Astrocyte (in vitro differentiated cells and primary cell): ENCODE measurements at regions not wholly inside any gene's neighbourhood (a gene's known extent, or its start where the extent isn't known, plus 50 kb on each side); places are given as distances from the start of the nearest gene placed in this dataset.

Experiments
- EZH2 ChIP-seq: IDR thresholded peaks from 2 replicates; pipeline ENCODE4 v1.6.1; 2012; ENCODE audit warnings: mild to moderate bottlenecking, low read length, inconsistent platforms; ENCODE audit not compliant: insufficient read depth
- TF ChIP-seq, protein P1 (sequence below): IDR thresholded peaks from 2 replicates; pipeline ENCODE4 v1.5.1; 2011; ENCODE audit warnings: low read depth, mild to moderate bottlenecking, inconsistent platforms, low read length, moderate library complexity; ENCODE audit not compliant: insufficient read depth

DNA sequence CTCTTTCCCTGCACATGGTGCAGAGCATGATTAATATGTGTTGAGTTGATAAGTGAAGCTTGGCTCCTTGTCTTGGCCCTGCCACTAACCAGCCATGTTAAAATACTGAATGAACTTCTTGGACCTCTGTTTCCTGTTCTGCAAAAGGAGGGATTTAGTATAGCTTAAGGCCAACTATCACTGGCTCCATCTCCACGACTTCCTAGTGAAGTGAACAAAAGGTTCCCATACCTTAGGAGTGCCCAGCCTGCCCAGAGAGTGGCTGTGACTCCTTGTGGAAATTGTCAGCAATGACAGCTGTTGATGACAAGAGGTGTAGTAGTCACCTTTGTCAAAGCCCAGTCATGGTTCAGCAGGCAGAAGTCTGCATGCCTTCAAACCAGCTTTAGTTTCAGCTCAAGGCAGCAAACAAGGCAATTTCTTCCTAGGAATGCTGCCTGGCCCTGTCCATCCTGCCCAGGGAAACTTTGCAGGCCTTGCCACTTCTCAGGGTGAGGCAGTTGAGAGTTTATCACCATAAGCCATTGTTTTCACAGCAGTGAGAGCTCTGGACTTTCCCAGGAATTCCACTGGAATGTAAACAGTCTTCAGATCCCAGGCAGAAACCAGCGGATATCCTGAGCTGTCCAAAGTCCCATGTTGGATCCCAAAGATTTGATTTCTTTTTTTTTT lies 169.7 kb upstream of the TNFAIP3 start:
- TF ChIP-seq, protein P1, sequence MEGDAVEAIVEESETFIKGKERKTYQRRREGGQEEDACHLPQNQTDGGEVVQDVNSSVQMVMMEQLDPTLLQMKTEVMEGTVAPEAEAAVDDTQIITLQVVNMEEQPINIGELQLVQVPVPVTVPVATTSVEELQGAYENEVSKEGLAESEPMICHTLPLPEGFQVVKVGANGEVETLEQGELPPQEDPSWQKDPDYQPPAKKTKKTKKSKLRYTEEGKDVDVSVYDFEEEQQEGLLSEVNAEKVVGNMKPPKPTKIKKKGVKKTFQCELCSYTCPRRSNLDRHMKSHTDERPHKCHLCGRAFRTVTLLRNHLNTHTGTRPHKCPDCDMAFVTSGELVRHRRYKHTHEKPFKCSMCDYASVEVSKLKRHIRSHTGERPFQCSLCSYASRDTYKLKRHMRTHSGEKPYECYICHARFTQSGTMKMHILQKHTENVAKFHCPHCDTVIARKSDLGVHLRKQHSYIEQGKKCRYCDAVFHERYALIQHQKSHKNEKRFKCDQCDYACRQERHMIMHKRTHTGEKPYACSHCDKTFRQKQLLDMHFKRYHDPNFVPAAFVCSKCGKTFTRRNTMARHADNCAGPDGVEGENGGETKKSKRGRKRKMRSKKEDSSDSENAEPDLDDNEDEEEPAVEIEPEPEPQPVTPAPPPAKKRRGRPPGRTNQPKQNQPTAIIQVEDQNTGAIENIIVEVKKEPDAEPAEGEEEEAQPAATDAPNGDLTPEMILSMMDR: peak; percentile 10
- TF ChIP-seq EZH2: no peak
